CD4-positive, alpha-beta T cell treated with Interleukin-4 for 4 hours (primary cell): ENCODE measurements at regions not wholly inside any gene's neighbourhood (a gene's known extent, or its start where the extent isn't known, plus 50 kb on each side); places are given as distances from the start of the nearest gene placed in this dataset.

Experiments used
- DNase-seq: peaks from one replicate; pipeline ENCODE4 v3.0.0-alpha.2; 2020

DNA sequence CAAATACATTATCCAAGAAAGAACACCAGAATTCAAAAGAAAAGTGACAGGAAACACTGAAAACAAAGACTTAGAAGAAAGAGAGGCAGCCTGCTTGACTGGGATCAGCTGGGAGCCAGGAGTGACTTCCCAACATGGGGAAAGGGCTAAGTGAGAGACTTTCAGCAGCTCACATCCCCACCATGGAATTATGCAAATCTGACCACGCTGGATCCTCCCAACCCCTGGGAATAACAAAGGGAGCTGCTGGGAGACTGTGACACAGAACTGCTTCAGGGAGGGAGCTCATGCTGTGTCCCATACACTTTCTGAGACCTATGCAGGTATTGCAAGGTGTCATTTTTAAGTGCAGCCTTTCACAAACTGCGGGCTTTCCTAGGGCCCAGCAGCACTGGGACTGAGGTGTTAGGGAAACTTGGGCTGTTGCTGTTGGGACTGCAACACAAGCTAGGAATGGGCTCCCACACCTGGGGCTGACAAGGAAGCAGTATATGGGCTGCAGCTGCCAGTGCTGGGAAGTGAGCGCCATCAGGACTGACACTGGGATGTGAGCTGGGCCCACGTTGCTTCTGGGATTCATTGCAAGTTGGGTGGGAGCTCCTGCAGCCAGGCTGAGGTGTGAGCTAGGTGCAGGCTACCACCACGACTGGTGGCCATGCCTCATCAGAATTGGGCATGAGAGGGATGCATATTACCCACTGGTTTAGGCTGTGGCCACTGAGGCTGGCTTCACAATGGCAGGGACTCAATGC, 139.1 kb downstream of the KDR start:
- DNase-seq, result no peak

- DNase-seq, result no peak
Observed at GRCh38 chr4:54976682-54977081, 148.7 kb downstream of the KDR start.

DNA sequence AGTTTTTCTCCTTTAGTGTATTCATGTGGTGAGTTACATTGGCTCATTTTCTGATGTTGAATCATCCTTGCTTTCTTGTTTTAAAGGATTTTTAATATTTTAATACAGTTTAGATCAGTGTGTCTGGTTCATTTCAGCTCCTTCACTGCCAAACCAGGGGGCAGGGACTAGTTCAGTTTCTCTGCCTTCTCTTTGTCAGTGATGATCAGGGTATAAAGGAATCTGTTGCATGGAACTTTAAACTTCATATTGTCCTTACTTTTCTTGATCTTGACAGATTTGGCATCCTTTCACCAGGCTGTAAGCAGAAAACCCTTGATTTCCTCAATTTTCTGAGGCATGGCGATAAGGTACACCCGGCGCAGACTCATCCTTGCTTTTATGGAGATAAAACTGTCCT, 149.4 kb downstream of the KDR start:
- DNase-seq, result no peak

- no peak for DNase-seq
Observed at GRCh38 chr4:54973784-54974183, 151.6 kb downstream of the KDR start.

GRCh38 chr4:54971474-54971950, 153.9 kb downstream of the KDR start:
- DNase-seq, result no peak

- DNase-seq, result no peak
Observed at GRCh38 chr4:54967289-54967688, 158.1 kb downstream of the KDR start.

DNA sequence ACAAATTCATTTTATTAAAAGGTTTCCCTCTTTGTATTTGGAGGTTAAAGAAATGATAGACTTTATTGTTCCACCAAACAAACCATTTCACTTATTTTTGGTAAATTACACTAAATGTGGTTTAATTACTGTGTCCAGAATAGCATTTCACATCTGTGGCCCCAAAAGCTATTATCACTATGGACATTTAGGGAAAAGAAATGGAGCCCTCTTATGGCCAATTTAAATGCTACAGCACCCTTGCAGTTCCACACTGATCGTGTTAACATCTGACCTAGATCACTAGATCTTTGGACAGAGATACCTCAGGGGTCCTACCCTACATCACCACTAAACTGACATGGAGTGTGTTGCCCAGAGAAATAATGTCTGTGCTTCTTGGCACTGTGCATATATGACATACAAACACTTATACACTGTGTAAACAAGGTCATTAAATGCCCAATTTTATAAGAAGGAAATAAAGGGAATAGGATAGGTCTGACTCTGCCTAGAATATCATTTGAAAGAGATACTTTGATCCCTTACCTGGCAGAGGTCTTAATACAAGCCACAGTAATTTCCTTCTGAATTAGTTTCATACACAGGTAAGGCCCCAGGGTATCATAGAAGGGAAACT, 163.9 kb downstream of the KDR start:
- DNase-seq, result no peak

DNA sequence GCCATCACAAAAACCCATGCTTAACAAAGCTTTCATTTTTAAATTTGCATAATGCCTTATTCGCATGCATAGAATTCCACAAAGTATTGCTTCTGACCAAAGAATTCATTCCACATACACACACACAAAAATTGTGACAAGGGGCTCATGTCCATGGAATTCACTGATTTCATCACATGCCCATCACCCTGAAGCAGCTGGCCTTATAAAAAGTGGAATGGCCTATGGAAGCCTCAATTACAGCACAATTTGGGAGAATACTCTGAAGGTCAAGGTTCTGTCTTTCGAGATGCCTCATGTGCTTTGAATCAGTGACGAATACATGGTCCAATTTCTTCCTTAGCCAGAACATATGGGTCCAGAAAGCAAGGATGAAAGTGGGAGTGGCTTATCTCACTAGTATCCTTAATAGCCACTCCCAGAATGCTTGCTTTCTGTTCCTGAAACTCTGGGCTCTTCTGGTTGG, 165.7 kb downstream of the KDR start:
- DNase-seq, result no peak

GRCh38 chr4:54959131-54959530, 166.3 kb downstream of the KDR start:
- no peak for DNase-seq

GRCh38 chr4:54958236-54958635, 167.2 kb downstream of the KDR start:
- peak; percentile 5 for DNase-seq

DNA sequence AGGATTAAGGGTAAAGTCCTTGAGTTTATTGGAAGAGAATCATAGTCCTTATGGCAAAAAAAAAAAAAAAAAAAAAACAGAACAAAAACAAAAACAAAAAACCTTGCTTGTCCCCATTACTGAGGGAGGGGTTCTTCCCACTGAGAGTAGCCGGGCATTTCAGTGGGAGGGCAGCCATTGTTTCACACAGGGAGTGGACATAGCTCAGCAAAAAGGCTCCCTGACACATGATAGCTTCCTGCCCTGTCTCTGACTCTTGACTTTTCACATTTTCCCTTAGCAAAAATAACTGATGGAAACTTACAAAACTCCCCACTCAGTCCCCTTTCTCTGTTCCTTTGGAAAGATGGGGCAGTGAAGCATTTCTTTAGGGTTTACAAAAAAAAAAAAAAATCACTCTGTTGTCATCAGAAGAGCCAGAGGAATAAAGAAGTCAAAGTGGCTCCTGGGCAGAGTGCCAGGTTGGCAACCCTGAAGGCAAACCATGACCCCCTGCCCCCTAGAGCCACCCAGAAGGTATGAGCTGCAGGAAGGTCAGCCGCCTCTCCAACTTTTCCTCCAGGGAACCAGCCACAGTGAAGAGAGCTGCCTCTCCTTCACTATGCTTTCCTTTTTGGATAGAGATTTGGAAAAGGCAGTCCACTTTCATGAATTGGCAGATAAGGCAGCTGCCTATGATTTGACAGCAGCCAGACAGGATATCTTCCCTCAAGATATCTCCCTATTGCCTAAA, 170.6 kb downstream of the KDR start:
- DNase-seq, result no peak

DNA sequence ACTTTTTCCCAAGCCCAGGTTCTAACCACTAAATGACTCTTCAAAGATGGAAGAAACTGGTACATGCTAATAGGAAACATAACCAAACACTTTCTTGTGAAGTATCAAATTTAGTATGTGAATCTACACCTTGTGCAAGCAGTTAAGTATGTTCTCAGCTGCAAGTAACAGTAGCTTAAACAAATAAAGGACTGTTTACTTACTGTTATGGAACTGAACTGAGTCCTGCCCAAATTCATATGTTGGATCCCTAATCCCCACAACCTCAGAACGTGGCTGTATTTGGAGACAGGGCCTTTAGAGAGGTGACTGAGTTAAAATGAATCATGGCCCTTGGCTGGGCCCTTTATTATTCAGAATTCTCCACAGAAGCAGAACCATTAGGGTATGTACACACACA, 178.7 kb downstream of the KDR start:
- DNase-seq, result no peak

DNA sequence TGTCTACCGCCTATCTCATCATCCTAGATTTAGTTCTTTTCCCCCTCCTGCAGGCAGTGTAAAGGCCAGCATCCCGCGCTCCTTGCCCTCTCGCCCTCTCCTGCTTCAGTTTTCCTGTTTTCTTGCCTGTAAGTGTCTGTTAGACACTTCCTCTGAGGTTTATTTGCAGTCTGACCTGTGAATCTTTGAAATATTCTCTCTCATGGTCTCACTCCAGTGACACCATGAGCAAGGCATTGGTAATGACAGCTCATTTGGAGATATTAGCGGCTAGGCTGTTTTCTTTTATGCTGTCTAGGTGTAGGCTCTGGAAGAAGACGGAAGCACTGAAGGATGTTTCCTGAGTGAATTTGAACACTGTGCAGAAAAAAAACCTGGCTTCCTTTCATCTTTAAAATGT, 179.6 kb downstream of the KDR start:
- no peak for DNase-seq

DNA sequence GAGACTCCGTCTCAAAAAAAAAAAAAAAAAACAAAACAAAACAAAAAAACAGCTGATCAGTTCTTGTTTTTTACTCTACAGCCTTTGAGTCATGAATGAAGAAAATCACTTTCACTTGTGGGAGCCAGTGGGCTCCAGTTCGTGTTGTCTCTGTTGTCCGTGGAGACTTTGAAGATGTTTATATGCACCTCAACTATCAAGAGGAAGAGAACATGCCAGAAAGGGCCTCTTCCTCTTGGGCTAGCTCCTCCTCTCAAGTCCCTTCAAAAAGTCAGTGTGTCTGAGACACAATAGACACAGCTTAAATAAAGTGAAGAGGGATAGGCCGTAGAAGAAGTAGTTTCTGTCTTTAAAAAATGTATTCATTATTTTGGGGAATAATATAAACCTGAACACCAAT, 182.7 kb downstream of the KDR start:
- DNase-seq, result peak; percentile 69

- DNase-seq, result peak; percentile 36
Observed at GRCh38 chr4:54941994-54942552, 183.3 kb downstream of the KDR start.

DNA sequence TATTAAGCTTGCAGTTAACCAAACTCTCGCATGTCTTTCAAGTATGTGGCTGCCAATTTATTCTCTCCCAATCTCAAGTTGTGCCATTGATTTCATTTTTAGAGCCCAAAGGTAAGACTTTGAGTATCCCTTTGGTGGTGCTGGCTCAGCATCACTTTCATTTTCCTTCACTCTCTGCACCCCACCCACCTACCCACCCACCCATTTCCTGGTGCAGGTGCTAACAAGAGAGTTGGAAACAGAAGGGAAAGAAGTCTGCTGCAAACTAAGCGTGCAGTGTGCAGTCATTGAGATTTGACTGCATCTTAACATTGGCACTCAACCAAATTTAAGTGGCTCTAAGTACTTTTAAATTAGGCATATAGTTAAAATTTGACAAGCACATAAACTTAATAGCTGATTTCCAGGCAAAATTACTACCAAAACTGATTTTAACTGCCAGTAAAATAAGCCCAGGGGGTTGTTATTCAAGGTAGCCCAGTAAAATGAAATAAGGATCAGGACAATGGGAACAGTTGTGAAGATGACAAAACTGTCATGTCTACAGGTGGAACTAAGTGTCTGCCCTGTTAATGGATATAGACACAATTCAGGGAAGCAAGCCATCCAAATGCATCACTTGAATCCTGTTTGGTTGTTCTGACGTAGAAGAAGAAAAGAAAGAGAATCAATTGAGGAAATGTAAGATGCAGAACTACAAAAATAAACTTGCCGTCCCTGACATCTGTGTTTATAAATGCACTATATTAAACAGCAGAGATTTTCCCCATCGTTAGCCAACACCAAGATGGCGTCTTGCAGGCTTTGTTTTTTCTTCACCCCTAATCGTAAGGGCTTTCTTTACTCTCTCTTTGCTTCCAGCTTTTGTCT, 184.2 kb downstream of the KDR start:
- DNase-seq, result peak; percentile 6

DNA sequence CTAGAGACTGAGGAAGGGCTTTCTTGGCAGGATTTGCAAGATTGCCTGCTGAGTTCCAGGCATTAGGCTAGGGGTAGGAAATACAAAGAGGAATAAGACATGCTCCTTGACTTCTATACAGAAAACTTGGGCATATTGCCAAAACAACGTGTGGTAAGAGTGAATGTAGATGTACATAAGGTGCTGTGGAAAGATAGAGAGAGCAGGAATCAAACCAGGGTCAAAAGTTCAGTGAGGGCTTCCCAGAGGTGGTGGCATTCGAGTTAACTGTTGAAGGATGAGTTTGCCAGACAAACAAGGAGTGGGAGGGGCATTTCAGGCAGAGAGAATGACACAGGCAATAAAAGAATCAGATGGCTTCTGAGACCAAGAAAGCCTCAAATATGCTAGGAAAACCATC, 187.9 kb downstream of the KDR start:
- DNase-seq, result no peak

- no peak for DNase-seq
Observed at GRCh38 chr4:54933579-54933978, 191.8 kb downstream of the KDR start.

- no peak for DNase-seq
Observed at GRCh38 chr4:54930226-54930625, 195.2 kb downstream of the KDR start.

GRCh38 chr4:54929459-54929858, 195.9 kb downstream of the KDR start:
- no peak for DNase-seq

GRCh38 chr4:54924891-54925290, 200.5 kb downstream of the KDR start:
- DNase-seq, result no peak

DNA sequence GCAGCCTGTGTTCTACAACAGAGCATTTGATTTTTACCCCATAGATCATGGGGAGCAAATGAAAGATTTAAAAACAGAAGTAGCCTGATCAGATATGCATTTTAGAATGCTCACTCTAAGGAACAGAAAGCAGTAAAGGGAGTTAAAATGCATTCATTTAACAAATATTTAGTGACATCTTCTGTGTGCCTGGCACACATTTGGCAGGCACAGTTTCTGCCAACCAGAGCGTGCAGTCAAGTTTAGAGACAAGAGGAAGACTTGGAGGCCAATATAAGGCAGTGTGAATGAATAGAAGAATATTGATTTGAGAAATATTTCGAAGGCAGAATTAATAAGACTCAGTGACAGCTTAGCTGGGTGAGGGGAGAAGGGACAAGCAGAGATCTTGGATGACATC, 210.1 kb downstream of the KDR start:
- no peak for DNase-seq

- no peak for DNase-seq
Observed at GRCh38 chr4:54914781-54915180, 210.6 kb downstream of the KDR start.
